AG04450 (cell line): ENCODE measurements at regions not wholly inside any gene's neighbourhood (a gene's known extent, or its start where the extent isn't known, plus 50 kb on each side); places are given as distances from the start of the nearest gene placed in this dataset.

Experiments used
- CTCF ChIA-PET: fragments of 300-600, 350-600 bp; formaldehyde crosslinking; extraction: SDS; loops from one replicate; lab custom pipeline; 2022; ENCODE audit warnings: antibody characterized with exemption, inconsistent platforms; lab: Charles Lee
- POLR2A ChIA-PET: fragments of 350-600 bp; formaldehyde crosslinking; extraction: SDS; loops from one replicate; lab custom pipeline; 2021; ENCODE audit warnings: antibody characterized with exemption, inconsistent platforms; lab: Yijun Ruan, JAX
- DNase-seq: peaks from one replicate; pipeline ENCODE4 v3.0.0-alpha.2; 2011; ENCODE audit warnings: low read depth, low spot score
- H3K27ac ChIP-seq: one replicate; pipeline ENCODE4 v1.5.1; 2012; ENCODE audit warnings: low read depth, low read length, control low read depth
- H3K27me3 ChIP-seq: one replicate; pipeline ENCODE4 v1.6.0; 2012; ENCODE audit warnings: low read length; ENCODE audit not compliant: control insufficient read depth, insufficient read depth
- H3K4me3 ChIP-seq: 2 replicates; pipeline ENCODE4 v1.5.1; 2011; ENCODE audit warnings: mild to moderate bottlenecking, low read depth, low read length, control low read depth
- H3K9me3 ChIP-seq: 2 replicates; pipeline ENCODE4 v1.5.1; 2012; ENCODE audit warnings: low read length; ENCODE audit not compliant: control insufficient read depth, insufficient read depth
- TF ChIP-seq, protein P1 (sequence below): IDR thresholded peaks from 2 replicates; pipeline ENCODE4 v1.5.1; 2011; ENCODE audit warnings: low read depth, low read length, control low read depth, inconsistent platforms

DNA sequence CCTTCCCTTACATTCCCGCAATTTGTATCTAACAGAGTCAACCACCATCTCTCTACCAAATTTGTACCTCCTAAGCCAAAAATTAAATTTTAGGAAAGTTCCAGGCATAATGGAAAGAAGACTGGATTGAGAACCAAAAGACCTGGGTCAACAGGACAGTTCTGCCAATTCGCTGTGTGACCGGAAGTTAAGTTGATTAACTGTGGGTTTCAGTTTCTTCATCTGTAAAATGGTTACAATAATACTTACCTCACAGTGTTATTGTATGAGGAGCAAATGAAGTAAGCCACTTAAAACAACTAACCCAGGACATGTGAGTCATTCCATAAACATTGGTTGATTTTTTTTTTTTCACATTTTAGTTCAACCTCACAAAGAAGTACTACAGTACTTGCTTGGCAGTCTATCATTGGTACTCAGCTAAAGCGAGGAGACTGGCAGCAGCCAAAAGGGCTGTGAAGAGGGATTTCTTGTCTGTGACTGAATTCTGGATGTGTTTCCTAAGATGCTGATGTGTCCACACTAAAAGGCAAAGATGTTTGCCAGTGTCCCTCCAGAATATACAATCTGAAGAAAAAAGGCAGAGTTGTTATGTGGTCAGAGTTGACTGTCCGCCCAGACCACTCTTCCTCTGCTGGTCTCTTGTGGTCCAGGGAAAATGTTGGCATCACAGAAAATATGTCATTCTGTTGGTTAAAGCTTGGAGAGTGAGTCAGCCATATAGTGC lies 198.6 kb downstream of the TLE1 start:
- POLR2A ChIA-PET, result no interaction called here
- Histone ChIP-seq H3K9me3 (peaks cover 2% of the 10 kb centered on the region; the same call in 1 of the 2 replicates), H3K27me3 (no peaks in the 10 kb centered on the region), H3K4me3 (no peak overlapping the region), H3K27ac (no peak overlapping the region)
- CTCF ChIA-PET, result no interaction called here
- DNase-seq, result no peak
- TF ChIP-seq, protein P1, sequence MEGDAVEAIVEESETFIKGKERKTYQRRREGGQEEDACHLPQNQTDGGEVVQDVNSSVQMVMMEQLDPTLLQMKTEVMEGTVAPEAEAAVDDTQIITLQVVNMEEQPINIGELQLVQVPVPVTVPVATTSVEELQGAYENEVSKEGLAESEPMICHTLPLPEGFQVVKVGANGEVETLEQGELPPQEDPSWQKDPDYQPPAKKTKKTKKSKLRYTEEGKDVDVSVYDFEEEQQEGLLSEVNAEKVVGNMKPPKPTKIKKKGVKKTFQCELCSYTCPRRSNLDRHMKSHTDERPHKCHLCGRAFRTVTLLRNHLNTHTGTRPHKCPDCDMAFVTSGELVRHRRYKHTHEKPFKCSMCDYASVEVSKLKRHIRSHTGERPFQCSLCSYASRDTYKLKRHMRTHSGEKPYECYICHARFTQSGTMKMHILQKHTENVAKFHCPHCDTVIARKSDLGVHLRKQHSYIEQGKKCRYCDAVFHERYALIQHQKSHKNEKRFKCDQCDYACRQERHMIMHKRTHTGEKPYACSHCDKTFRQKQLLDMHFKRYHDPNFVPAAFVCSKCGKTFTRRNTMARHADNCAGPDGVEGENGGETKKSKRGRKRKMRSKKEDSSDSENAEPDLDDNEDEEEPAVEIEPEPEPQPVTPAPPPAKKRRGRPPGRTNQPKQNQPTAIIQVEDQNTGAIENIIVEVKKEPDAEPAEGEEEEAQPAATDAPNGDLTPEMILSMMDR, result no peak

DNA sequence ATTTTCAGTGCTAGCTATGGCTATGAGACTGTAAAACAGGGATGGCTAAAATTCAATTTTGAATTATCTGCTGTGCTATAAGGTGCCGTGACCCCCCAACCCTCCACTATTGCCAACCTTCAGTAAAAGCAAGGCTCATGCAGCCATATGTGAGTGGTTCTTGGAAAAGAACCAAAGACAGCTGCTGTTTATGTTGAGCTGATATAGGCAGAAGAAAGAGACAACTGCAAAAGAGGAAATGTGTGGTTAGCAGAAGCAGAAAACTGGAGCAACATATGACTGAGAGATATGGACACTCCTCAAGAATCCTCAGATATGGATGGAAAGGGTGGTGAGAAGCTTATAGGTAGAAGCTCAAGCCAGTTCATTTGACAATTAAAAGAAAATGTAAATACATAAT lies 200.3 kb downstream of the TLE1 start:
- peak; percentile 33 for DNase-seq
- peaks cover 2% of the 10 kb centered on the region; the same call in 1 of the 2 replicates for H3K9me3 ChIP-seq
- ChIA-PET POLR2A (interaction anchor here (1.1 kb wide), 1 partner anchor 57 kb away, joined by 4 read pairs; no protein-coding TSS in a partner anchor), CTCF (no interaction called here)
- no peak overlapping the region for H3K27ac ChIP-seq
- no peaks in the 10 kb centered on the region for H3K27me3 ChIP-seq
- no peak overlapping the region for H3K4me3 ChIP-seq
- TF ChIP-seq, protein P1, result no peak

DNA sequence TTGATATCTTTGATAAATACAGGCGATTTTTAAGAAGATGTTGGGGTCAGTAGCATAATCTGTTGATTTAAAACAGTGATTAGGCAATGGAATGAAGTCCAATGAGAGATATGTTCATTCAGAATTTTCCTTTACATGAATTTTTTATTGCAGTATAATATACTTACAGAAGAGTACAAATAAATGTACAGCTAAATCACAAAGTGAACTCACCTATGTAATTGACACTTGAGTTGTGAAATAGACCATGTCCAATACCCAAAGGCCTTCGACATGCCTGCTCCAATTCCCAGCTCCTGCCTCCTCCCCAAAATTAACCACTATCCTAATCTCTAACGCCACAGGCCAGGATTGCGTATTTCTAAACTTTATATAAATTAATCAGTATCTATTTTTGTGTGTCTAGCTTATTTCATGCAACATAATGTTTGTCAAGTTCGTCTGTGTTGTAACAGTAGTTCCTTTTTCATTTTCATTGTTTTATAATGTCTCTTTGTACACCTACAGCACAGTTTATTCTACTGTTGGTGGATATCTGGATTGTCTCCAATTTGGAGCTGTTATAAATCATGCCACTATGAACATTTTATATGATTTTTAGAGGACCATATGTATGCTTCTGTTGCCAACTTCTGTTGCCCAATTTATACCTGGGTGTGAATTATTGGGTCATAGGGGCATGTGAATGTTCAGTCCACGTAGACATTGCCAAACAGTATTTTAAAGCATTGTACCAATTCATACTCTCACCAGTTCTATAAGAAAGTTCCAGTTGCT lies 208.3 kb downstream of the TLE1 start:
- ChIA-PET POLR2A (no interaction called here), CTCF (no interaction called here)
- TF ChIP-seq, protein P1, result no peak
- H3K4me3 ChIP-seq, result no peak overlapping the region
- H3K27me3 ChIP-seq, result no peaks in the 10 kb centered on the region
- no peak for DNase-seq
- H3K27ac ChIP-seq, result no peak overlapping the region
- H3K9me3 ChIP-seq, result peaks cover 4% of the 10 kb centered on the region

DNA sequence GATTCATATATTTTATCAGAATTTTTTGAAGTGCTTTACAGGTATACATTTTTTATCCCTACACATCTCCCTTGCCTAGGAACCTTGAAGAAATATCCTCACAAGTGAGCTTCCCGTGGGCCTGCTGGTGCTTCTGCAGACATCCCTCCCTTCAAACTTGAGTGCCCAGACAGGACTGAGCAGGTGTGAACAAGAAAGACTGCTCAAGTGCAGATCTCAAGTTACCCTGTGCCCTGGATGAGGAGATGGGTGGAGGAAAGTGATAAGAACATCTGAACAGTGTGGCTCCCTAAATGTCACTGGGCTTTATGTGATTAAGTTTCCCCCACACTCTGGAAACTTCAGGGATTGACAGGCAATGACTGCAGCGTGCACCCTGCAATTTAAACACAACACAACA lies 209.8 kb downstream of the TLE1 start:
- CTCF ChIA-PET, result interaction anchor here (0.6 kb wide), 1 partner anchor 48 kb away, joined by 3 read pairs; no protein-coding TSS in a partner anchor
- no peak overlapping the region for H3K4me3 ChIP-seq
- TF ChIP-seq, protein P1, result no peak
- H3K27ac ChIP-seq, result no peak overlapping the region
- POLR2A ChIA-PET, result no interaction called here
- H3K9me3 ChIP-seq, result peaks cover 4% of the 10 kb centered on the region
- no peak for DNase-seq
- H3K27me3 ChIP-seq, result no peaks in the 10 kb centered on the region

DNA sequence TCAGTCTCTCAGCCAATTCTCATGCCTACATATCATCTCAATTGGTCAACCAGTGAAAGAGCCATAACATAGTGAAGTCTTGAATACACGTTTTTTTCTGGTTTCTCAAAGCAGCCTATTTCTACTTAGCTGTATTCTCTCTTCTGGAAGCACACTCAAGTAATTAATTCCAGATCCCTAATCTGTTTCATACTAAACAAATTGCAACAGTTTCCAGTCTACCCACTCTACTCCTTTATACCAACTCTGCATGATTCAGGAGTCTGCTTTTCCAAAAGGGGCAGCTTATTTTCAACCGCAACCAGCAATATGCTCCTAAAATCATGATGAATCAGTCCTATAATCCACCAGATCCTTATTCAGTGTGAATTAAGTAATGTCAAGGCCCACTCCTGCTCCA lies 211.7 kb downstream of the TLE1 start:
- Histone ChIP-seq H3K27me3 (no peaks in the 10 kb centered on the region), H3K4me3 (no peak overlapping the region), H3K27ac (no peak overlapping the region), H3K9me3 (peaks cover 4% of the 10 kb centered on the region)
- DNase-seq, result no peak
- TF ChIP-seq, protein P1, result no peak
- ChIA-PET CTCF (no interaction called here), POLR2A (no interaction called here)
